HCT116 (cell line): ENCODE measurements at regions not wholly inside any gene's neighbourhood (a gene's known extent, or its start where the extent isn't known, plus 50 kb on each side); places are given as distances from the start of the nearest gene placed in this dataset.

Source experiments
- EGR1 ChIP-seq: IDR thresholded peaks from 2 replicates; pipeline ENCODE4 v1.6.1; 2012; ENCODE audit warnings: low read depth
- EZH2 ChIP-seq: fragments of 200-600 bp; sonication (generic); IDR thresholded peaks from 2 replicates; pipeline ENCODE4 v1.6.1; 2017; ENCODE audit warnings: antibody characterized with exemption, mixed run types
- POLR2A ChIP-seq: IDR thresholded peaks from 2 replicates; pipeline ENCODE4 v1.7.0; 2011; ENCODE audit warnings: borderline replicate concordance; ENCODE audit not compliant: insufficient read depth, insufficient read length; ENCODE audit errors: extremely low read depth
- POLR2AphosphoS5 ChIP-seq: IDR thresholded peaks from 2 replicates; pipeline ENCODE4 v1.6.1; 2011; ENCODE audit warnings: mild to moderate bottlenecking, low read depth, low read length, moderate library complexity
- YY1 ChIP-seq: IDR thresholded peaks from 2 replicates; pipeline ENCODE4 v1.6.1; 2011; ENCODE audit warnings: low read length, low read depth, moderate library complexity, mild to moderate bottlenecking; ENCODE audit not compliant: insufficient replicate concordance; ENCODE audit errors: extremely low read depth
- ZNF274 ChIP-seq: fragments of 200-500 bp; sonication (Bioruptor generic); IDR thresholded peaks from 2 replicates; pipeline ENCODE4 v1.6.1; 2014; ENCODE audit warnings: mild to moderate bottlenecking, low read depth, low read length, inconsistent platforms
- TF ChIP-seq, protein P1 (sequence below), 3 experiments: fragments of 200-600 bp in 1 of 3; sonication (generic) in 1 of 3; IDR thresholded peaks in 2 of 3; conservative IDR thresholded peaks in 1 of 3; 2 replicates each; pipeline ENCODE4 v1.5.1; 2012 to 2017; ENCODE audit warnings: low read depth in 2 of 3, low read length in 2 of 3, antibody characterized with exemption in 1 of 3, borderline replicate concordance in 1 of 3, control low read depth in 1 of 3, mild to moderate bottlenecking in 1 of 3, mixed read lengths in 1 of 3, mixed run types in 1 of 3, moderate library complexity in 1 of 3; ENCODE audit not compliant: insufficient read depth in 1 of 3
- TF ChIP-seq, protein P2 (sequence below): IDR thresholded peaks from 2 replicates; pipeline ENCODE4 v1.6.1; 2012; ENCODE audit warnings: low read depth

DNA sequence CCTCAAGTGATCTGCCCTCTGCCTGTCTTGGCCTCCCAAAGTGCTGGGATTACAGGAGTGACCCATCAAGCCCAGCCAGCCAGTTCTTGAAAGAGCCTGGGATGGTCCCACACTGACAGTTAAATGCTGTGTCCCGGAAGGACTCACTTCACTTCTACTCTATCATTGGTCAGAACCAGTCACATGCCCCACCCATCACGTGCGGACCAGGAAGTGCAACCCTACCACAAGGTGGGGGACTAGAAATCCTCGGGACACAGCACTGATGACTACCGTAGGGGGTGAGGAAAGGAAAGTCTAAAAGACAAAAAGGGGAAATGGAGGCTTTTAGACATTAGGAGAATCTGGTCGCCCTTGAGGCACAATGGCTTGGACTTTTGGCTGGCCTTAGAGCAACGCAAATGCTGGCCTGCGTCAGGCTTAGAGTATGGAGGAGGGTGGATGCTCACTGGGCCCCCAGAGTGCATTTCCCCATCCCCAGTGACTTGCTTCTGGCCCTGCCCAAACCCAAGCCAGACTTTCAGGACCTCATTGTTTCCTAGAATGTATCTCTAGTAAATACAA lies 207.7 kb downstream of the TTC8 start:
- no peak for TF ChIP-seq EZH2
- no peak for TF ChIP-seq POLR2A
- no peak for TF ChIP-seq ZNF274
- TF ChIP-seq POLR2AphosphoS5 = no peak
- TF ChIP-seq, protein P1, sequence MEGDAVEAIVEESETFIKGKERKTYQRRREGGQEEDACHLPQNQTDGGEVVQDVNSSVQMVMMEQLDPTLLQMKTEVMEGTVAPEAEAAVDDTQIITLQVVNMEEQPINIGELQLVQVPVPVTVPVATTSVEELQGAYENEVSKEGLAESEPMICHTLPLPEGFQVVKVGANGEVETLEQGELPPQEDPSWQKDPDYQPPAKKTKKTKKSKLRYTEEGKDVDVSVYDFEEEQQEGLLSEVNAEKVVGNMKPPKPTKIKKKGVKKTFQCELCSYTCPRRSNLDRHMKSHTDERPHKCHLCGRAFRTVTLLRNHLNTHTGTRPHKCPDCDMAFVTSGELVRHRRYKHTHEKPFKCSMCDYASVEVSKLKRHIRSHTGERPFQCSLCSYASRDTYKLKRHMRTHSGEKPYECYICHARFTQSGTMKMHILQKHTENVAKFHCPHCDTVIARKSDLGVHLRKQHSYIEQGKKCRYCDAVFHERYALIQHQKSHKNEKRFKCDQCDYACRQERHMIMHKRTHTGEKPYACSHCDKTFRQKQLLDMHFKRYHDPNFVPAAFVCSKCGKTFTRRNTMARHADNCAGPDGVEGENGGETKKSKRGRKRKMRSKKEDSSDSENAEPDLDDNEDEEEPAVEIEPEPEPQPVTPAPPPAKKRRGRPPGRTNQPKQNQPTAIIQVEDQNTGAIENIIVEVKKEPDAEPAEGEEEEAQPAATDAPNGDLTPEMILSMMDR (IDR thresholded peaks at IDR 0.05 in 2 of 3, conservative IDR thresholded peaks at IDR 0.05 in 1 of 3; ENCODE audit: borderline replicate concordance in 1 of 3, insufficient read depth in 1 of 3, low read depth in 2 of 3, low read length in 2 of 3) = no peak
- TF ChIP-seq, protein P2, sequence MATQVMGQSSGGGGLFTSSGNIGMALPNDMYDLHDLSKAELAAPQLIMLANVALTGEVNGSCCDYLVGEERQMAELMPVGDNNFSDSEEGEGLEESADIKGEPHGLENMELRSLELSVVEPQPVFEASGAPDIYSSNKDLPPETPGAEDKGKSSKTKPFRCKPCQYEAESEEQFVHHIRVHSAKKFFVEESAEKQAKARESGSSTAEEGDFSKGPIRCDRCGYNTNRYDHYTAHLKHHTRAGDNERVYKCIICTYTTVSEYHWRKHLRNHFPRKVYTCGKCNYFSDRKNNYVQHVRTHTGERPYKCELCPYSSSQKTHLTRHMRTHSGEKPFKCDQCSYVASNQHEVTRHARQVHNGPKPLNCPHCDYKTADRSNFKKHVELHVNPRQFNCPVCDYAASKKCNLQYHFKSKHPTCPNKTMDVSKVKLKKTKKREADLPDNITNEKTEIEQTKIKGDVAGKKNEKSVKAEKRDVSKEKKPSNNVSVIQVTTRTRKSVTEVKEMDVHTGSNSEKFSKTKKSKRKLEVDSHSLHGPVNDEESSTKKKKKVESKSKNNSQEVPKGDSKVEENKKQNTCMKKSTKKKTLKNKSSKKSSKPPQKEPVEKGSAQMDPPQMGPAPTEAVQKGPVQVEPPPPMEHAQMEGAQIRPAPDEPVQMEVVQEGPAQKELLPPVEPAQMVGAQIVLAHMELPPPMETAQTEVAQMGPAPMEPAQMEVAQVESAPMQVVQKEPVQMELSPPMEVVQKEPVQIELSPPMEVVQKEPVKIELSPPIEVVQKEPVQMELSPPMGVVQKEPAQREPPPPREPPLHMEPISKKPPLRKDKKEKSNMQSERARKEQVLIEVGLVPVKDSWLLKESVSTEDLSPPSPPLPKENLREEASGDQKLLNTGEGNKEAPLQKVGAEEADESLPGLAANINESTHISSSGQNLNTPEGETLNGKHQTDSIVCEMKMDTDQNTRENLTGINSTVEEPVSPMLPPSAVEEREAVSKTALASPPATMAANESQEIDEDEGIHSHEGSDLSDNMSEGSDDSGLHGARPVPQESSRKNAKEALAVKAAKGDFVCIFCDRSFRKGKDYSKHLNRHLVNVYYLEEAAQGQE = no peak
- no peak for TF ChIP-seq EGR1
- TF ChIP-seq YY1 = no peak
